Activated naive CD4-positive, alpha-beta T cell treated with anti-CD3 and anti-CD28 coated beads, Interleukin-2, amount 50 U/mL, for 72 hours (primary cell): ENCODE measurements at regions not wholly inside any gene's neighbourhood (a gene's known extent, or its start where the extent isn't known, plus 50 kb on each side); places are given as distances from the start of the nearest gene placed in this dataset.
A peak's percentile ranks its signal among the peaks of the same experiment; 100 is the strongest.

Source experiments
- ATAC-seq, 2 donors: fragments of 150-1000 bp; cut with Tn5 transposase; 2 replicates each; pipeline ENCODE4 v1.10.0; 2021; ENCODE audit warnings: mild to moderate bottlenecking in 2 of 2, moderate library complexity in 2 of 2
- DNase-seq, 2 donors: peaks; one replicate each; pipeline ENCODE4 v3.0.0; 2021 to 2022; ENCODE audit warnings: low spot score in 2 of 2
- H3K27ac Mint-ChIP-seq, 2 donors: one replicate each; pipeline ENCODE4 v1.8.0; 2022; ENCODE audit warnings: mild to moderate bottlenecking in 2 of 2, mixed read lengths in 2 of 2
- H3K36me3 Mint-ChIP-seq, 2 donors: one replicate each; pipeline ENCODE4 v1.8.0; 2022; ENCODE audit warnings: mixed read lengths in 2 of 2
- H3K9me3 Mint-ChIP-seq, 2 donors: one replicate each; pipeline ENCODE4 v1.8.0; 2022; ENCODE audit warnings: mixed read lengths in 2 of 2

DNA sequence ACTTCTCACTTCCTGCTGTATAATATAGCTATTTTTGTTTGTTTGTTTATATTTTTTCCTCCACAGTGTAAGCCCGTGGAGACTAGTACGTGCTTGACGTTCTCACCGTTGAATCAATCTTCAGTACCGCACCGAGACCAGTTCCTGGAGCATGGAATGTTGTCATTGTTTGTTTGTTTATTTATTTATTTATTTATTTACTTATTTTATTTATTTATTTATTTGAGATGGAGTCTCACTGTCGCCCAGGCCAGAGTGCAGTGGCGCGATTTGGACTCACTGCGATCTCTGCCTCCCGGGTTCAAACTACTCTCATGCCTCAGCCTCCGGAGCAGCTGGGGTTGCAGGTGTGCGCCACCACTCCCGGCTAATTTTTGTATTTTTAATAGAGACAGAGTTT lies 506.6 kb upstream of the TMEM132C start:
- Mint-ChIP-seq H3K36me3 (peaks cover 0 to 14% of the 10 kb centered on the region in 2 donors), H3K9me3 (peaks cover 25 to 28% of the 10 kb centered on the region in 2 donors), H3K27ac (no peak overlapping the region)
- DNase-seq: no peak
- no peak for ATAC-seq

DNA sequence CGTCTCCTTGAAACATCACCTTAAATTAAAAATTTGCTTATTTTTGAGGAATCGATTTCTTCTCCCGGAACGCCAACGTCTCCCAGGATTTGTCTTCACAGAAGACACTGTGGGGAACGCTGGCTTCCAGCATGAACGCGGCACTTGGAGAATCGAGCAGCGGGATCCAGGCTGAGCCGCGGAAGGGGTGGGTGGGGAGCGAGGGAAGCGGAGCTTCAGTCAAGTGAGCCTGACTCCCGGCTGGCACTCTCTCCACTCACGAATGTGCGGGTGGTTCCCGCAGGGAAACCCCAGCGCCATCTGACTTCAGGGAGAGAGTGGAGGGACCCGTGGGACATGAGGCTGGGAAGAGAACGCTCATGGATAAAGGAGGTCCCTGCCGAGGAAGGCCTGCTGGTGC lies 506.0 kb upstream of the TMEM132C start:
- ATAC-seq (no peak), DNase-seq (no peak)
- Mint-ChIP-seq H3K9me3 (peaks cover 24 to 28% of the 10 kb centered on the region in 2 donors), H3K36me3 (peaks cover 0 to 14% of the 10 kb centered on the region in 2 donors), H3K27ac (no peak overlapping the region)

DNA sequence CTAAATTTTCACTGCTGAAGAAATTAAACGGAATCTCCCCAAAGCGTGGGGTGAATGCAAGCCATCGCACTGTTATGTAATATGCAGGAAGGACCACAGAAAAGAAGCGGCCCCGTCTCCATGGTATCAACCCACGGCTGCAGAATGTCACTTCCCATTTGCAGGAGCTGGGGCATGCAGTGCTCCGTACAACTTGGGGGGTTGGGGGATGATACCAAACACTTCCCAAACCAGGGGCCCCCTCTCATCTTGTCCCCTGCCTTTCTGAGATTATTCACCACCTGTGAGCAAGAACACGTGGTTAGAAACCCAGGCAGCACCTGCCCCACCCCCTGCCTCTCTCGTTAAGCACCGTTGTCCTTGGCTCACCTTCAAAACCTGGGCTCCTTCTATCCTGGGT lies 505.1 kb upstream of the TMEM132C start:
- no peak overlapping the region for H3K27ac Mint-ChIP-seq
- H3K36me3 Mint-ChIP-seq: peaks cover 0 to 7% of the 10 kb centered on the region in 2 donors
- H3K9me3 Mint-ChIP-seq: peaks cover 16 to 19% of the 10 kb centered on the region in 2 donors
- no peak for DNase-seq
- ATAC-seq: no peak

DNA sequence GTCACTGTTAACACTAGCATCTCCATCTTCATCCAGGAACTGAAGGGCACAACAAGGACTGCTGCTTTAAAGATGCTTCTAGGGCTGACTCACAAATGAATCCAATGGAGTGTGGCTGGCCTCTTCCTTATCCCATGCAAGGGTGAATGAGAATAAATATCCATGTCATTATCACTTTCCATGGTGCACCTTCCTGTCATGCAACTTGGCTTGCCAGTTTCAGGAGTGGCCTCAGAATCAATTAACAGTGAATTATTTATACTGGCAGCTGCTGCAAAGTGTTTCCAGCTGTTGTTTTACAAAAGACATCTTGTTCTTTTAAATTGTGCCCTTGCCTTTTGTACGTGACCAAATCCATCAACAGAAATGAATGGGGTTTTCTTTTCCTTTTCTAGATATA lies 499.3 kb upstream of the TMEM132C start:
- DNase-seq (no peak), ATAC-seq (no peak)
- Mint-ChIP-seq H3K27ac (no peak overlapping the region), H3K9me3 (peaks cover 22% of the 10 kb centered on the region in 2 donors), H3K36me3 (peaks cover 0 to 5% of the 10 kb centered on the region in 2 donors)

DNA sequence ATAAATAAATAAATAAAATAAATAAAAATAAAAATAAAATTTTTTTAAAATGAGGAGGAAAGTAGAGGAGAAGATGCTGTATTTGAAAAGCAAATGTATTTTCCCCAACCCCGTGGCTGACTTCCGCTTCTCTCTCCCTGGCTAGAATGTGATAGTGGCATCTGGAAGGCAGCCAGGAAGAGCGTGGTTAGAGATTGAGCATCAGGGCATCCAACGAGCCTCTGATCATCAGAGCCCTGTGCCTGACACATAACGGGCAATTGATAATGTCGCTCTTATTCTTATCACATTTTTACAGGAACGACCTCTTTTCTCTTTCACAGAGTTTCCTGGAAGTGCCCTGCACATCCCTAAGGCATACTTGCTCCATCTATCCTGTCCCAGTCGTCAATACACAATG lies 496.9 kb upstream of the TMEM132C start:
- H3K27ac Mint-ChIP-seq: no peak overlapping the region
- H3K9me3 Mint-ChIP-seq: peaks cover 11 to 24% of the 10 kb centered on the region in 2 donors
- DNase-seq: no peak
- peaks cover 0 to 7% of the 10 kb centered on the region in 2 donors for H3K36me3 Mint-ChIP-seq
- ATAC-seq: no peak

DNA sequence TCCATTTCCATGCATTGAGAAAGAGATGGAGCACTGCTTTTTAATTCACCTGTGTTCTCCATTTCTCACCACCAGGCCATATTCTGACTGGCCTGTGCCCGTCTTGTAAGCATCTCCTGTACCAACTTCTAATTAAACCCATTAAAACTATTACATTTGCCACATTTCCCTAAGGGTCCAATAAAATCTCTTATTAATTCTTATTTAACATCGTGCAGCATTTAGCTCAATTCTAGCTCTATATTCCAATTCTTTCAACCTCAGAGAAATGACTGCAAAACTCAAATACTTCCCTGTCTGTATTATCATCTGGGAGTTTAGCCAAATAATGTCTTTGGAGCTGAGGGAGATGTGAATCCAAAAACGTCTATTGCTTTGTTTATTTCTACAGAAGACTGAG lies 495.4 kb upstream of the TMEM132C start:
- Mint-ChIP-seq H3K36me3 (peaks cover 0 to 7% of the 10 kb centered on the region in 2 donors), H3K9me3 (peaks cover 14 to 24% of the 10 kb centered on the region in 2 donors), H3K27ac (no peak overlapping the region)
- ATAC-seq: no peak
- DNase-seq: no peak

DNA sequence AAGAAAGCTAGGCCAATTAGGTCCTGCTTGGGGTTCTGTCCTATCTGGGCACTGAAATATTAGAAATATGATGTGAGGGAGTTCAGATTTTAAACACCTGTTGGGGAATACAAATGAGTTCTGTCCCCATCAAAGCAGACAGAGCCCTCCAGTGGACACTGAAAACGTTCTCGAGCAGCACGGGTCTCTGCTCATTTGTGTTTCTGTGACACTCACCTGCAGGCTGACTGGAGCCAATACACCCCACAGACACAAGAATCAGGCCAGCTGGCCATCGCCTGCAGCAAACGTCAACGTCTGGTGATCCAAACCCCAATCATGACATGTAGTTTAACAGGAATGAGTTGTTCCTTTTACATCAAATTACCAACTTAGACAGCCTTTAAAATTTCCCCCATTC lies 493.4 kb upstream of the TMEM132C start:
- Mint-ChIP-seq H3K9me3 (peaks cover 25 to 26% of the 10 kb centered on the region in 2 donors), H3K27ac (no peak overlapping the region), H3K36me3 (peaks cover 0 to 12% of the 10 kb centered on the region in 2 donors)
- ATAC-seq: no peak
- no peak for DNase-seq

DNA sequence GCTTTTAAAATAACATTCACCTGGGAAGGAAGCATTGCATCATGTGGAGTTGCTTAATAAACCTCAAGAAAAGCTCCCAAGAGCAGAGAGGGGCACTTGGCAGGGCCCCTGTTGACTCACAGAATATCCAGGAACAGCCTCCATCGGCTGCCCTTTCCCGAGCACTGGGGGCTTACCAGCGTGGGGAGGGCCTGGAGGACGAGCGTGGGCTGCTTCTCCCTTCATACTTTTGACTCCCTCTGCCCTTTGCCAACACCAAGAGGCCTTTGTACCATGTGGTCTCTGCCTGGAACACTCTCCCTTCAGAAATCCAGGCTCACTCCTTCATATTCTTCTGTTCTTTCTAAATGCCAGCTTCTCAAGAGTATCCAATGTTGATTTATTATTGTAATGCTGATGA lies 492.1 kb upstream of the TMEM132C start:
- ATAC-seq (no peak), DNase-seq (no peak)
- peak overlapping the region in 1 of 2 donors; percentile 46 for H3K27ac Mint-ChIP-seq
- H3K36me3 Mint-ChIP-seq: peaks cover 0 to 14% of the 10 kb centered on the region in 2 donors
- peaks cover 27 to 33% of the 10 kb centered on the region in 2 donors for H3K9me3 Mint-ChIP-seq

DNA sequence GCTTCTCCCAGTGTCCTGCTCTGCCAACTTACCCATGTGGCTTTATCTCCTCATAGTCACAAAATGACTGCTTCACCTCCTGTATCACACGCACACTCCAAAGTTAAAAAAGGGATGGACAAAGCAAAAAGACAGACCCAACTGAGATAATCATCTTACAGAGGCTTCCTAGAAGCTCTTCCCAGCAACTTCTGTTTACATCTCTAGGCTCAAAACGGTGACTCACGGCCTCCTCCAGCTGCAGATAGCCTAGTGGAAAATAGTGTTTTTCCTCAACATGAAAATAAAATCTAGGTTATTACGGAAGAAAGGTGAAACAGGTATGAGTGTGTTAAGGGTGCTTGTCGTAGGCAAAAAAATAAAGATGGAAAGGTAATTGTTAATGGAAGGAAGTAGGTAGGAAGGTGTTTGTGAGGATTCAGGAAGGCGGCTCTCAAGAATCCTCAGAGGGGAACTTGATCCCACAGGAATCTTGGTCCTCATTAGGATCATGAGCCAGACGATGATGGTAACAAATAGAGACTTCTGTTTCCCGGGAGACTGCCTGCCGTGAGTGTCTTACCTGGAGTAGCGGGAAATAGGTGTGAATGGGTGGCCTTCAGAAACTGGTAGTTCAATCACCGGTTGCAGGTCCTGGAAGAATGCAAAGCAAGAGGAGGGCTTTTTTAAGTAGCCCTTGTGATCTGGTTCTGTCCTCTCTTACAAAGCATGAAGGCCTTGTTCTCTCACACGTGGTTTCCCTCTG lies 487.5 kb upstream of the TMEM132C start:
- DNase-seq (no peak), ATAC-seq (no peak)
- Mint-ChIP-seq H3K9me3 (peaks cover 9 to 28% of the 10 kb centered on the region in 2 donors), H3K27ac (no peak overlapping the region), H3K36me3 (peaks cover 0 to 10% of the 10 kb centered on the region in 2 donors)

DNA sequence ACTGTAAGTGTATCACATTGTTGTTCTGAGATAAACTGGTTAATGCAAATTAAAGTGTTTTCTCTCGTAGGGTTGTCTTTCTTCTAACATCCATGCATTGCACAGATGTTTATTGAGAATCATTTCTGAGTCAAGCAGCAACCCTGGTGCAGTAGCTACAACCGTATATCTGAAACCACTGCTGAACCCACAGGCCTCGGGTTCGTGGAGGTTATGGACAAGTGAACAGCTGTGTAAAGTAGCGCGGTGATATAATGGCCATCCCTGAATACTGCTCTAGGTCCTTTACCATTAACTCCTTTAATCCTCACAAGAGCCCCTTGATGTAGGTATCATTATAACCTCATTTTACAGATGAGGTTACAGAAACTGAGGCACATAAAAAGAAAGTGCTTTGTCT lies 486.1 kb upstream of the TMEM132C start:
- H3K27ac Mint-ChIP-seq: no peak overlapping the region
- no peak for DNase-seq
- H3K36me3 Mint-ChIP-seq: peaks cover 0 to 13% of the 10 kb centered on the region in 2 donors

DNA sequence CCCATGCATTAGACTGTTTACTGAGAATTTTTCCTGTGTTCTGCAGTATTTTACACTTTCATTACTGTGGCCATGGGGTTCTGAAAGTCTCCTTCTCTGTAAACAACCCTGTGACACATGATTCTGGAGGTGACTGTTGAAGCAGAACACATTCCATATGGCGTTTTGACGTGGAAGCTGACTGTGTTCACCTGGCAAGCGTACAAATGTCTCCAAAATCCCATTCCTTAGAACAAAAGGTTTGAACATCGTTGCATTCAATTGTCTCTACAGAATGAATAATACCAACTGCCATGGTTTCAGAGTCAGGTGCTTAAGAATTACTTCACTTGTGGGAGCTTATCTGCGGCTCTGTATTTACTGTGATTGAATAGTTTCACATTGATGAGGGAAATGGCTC lies 485.6 kb upstream of the TMEM132C start:
- H3K27ac Mint-ChIP-seq: no peak overlapping the region
- DNase-seq (no peak), ATAC-seq (no peak)
- H3K36me3 Mint-ChIP-seq: peaks cover 0 to 13% of the 10 kb centered on the region in 2 donors
- peaks cover 9 to 26% of the 10 kb centered on the region in 2 donors for H3K9me3 Mint-ChIP-seq

More for the DNA sequence above, 486.1 kb upstream of the TMEM132C start:
- peaks cover 9 to 28% of the 10 kb centered on the region in 2 donors for H3K9me3 Mint-ChIP-seq
- ATAC-seq: no peak

DNA sequence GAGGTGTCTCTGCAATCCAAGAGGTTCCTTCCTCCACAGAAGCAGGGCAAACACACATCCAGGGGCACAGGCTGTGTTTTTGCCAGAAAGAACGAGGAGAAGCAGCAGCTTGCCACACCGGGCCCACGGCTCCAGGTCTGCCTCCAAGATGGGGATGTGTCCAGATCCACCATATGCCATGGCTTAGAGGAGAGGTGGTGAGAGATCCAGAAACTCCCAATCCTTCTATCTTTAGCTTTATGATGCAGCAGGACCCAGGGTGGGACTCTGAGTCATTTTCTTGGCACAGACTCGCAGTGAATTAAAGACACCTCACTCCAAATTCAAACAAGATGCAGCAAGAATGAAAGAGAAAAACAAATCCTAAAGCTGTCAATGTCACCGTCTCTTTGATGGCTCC lies 481.4 kb upstream of the TMEM132C start:
- peaks cover 22 to 27% of the 10 kb centered on the region in 2 donors for H3K9me3 Mint-ChIP-seq
- H3K27ac Mint-ChIP-seq: no peak overlapping the region
- no peak for ATAC-seq
- DNase-seq: no peak
- H3K36me3 Mint-ChIP-seq: peaks cover 0 to 10% of the 10 kb centered on the region in 2 donors

DNA sequence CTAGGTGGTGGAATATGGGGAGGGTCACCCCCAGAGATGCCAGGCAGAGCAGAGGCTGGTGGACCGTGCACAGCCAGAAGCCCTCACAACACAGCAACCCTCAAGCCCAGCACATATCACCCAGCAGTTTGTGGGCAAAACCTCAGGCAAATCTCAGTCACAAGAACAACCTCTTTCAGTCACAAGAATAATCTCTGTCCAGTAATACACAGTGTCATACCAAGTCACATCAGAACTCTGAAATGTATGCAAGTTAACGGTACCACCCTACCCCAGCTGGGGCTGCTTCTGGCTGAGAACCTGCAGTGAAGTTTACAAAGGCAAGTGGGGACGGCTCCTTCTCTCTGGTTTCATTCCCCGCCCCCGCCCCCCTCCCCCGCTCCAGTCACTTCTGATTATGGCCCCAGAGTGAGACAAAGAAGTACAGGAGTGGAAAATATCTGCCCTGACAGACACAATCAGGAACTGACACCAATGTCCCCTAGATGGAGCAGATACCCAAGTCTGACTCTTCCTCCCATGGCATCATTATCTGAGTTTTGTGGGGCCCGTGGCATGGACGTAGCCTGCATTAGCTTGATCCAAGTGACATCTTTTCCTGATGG lies 480.9 kb upstream of the TMEM132C start:
- Mint-ChIP-seq H3K27ac (no peak overlapping the region), H3K9me3 (peaks cover 22 to 27% of the 10 kb centered on the region in 2 donors), H3K36me3 (peaks cover 0 to 10% of the 10 kb centered on the region in 2 donors)
- no peak for ATAC-seq
- no peak for DNase-seq

DNA sequence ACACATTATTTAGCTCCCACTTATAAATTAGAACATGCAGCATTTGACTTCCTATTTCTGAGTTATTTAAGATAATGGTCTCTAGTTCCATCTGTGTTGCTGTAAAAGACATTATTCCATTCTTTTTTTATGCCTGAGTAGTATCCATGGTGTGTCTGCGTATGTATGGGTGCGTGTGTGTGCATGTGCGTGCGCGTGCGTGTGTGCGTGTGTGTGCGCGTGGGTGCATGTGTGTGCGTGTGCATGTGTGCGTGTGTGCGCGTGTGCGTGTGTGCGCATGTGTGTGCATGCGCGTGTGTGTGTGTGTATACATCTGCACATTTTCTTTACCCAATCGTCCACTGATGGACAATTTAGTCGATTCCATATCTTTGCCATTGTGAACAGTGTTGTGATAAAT lies 479.4 kb upstream of the TMEM132C start:
- Mint-ChIP-seq H3K36me3 (peaks cover 0 to 10% of the 10 kb centered on the region in 2 donors), H3K9me3 (peaks cover 22% of the 10 kb centered on the region in 2 donors)

DNA sequence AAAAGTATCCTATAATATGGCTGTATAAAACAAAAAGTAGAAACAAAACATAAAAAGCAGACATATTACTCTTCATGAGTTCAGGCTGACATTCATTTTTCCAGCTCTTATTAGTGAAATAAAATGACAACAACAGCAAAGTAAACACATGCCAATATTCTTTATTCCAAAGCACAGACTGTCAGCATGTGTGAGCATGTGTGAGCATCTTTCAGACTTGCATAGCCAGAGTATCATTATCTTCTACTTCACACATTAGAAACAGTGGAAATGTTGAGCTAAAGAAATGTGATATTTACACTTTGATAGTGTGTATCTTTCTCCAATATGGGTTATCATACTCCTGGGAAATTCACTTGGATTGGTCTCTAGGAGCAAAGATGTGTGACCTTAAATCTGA lies 476.6 kb upstream of the TMEM132C start:
- H3K27ac Mint-ChIP-seq: no peak overlapping the region
- ATAC-seq (no peak), DNase-seq (no peak)
- peaks cover 22% of the 10 kb centered on the region in 2 donors for H3K9me3 Mint-ChIP-seq
- peaks cover 0 to 4% of the 10 kb centered on the region in 2 donors for H3K36me3 Mint-ChIP-seq

More for the DNA sequence above, 479.4 kb upstream of the TMEM132C start:
- DNase-seq (no peak), ATAC-seq (no peak)
- no peak overlapping the region for H3K27ac Mint-ChIP-seq

DNA sequence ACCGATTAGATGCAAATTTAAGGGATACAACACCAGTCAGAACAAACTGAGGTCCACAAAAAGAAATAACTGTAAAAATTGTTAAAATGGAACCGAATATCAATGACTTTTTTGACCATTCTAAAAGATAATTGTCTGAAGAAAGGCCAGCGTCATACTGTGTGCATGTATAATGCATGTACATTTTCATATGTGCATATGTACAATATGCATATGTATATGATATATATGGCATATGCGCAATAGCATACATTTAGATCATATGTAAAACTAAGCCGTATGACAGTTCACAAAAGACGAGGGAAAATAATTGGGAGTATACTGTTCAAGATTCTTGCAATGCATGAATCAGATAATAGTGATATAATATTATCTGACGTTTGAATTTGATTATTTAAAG lies 475.8 kb upstream of the TMEM132C start:
- Mint-ChIP-seq H3K36me3 (peaks cover 0 to 4% of the 10 kb centered on the region in 2 donors), H3K27ac (no peak overlapping the region), H3K9me3 (peaks cover 22% of the 10 kb centered on the region in 2 donors)
- no peak for DNase-seq
- ATAC-seq: no peak

DNA sequence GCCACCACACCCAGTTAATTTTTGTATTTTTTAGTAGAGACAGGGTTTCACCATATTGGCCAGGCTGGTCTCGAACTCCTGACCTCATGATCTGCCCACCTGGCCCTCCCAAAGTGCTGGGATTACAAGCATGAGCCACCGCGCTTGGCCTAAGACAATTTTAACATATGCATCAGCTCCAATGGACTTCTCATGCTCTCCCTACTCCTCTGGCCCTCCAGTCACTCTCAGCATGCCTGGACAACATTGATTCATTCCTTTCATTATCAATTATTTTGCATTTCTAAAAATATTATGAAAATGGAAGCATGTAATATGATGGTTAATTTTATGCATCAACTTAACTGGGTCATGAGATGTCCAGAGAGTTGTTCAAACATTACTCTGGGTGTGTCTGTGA lies 469.1 kb upstream of the TMEM132C start:
- DNase-seq: no peak
- Mint-ChIP-seq H3K36me3 (no peaks in the 10 kb centered on the region), H3K27ac (no peak overlapping the region), H3K9me3 (peaks cover 4 to 5% of the 10 kb centered on the region in 2 donors)
- no peak for ATAC-seq

DNA sequence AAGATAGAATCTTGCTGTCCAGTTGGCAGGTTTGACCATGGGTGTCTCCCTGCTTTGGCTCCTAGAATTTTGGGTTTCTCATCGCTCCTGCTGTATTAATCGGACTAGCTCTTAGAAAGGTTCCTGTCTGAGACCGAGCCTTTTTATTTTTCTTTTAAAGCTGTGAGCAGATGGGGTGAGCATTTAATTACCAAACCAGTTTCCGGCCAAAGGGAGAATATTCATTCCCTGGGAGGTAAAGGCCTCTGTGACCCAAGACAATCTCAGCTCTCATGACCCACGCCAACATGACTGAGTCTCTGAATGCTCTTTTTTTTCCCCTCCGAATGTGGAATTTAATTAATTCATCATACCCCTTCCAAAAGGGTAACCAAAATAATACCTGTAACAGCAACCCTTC lies 464.7 kb upstream of the TMEM132C start:
- DNase-seq (no peak), ATAC-seq (no peak)
- Mint-ChIP-seq H3K9me3 (peaks cover 4 to 8% of the 10 kb centered on the region in 2 donors), H3K36me3 (no peaks in the 10 kb centered on the region), H3K27ac (no peak overlapping the region)
